Stimulated activated CD8-positive, alpha-beta memory T cell treated with anti-CD3 and anti-CD28 coated beads, Interleukin-15, amount 100 ng/mL, for 1 hour (primary cell): ENCODE measurements at regions not wholly inside any gene's neighbourhood (a gene's known extent, or its start where the extent isn't known, plus 50 kb on each side); places are given as distances from the start of the nearest gene placed in this dataset.
"Not testable (repeated sequence)": the region's sequence is repeated elsewhere in the genome, so short reads cannot be mapped to it uniquely, and the experiment has no call there.

ENCODE experiments used
- DNase-seq: peaks from one replicate; pipeline ENCODE4 v3.0.0-alpha.2; 2020; ENCODE audit warnings: low read depth

DNA sequence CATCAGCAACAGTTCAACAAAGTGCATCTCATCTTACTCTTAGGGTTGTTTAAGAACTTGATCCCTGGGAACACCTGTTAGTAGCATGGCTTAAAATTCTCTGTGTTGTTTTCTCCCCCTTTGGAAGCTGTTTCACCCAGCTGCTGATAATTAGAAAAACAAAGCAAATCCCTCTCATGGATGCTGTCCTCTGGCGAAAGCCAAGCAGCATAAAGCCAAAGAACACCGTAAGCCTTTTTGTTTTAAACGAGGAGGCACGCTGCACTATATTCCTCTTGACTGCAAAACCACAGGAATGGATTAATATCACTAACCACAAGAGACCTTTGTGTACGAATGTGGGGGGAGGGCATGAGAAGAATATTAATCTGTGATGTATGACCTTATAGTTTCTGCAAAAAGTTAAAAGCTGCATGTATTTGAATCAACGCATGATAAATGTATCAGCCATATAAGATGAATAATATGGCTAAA, 923.2 kb downstream of the LTN1 start:
- no peak for DNase-seq

DNA sequence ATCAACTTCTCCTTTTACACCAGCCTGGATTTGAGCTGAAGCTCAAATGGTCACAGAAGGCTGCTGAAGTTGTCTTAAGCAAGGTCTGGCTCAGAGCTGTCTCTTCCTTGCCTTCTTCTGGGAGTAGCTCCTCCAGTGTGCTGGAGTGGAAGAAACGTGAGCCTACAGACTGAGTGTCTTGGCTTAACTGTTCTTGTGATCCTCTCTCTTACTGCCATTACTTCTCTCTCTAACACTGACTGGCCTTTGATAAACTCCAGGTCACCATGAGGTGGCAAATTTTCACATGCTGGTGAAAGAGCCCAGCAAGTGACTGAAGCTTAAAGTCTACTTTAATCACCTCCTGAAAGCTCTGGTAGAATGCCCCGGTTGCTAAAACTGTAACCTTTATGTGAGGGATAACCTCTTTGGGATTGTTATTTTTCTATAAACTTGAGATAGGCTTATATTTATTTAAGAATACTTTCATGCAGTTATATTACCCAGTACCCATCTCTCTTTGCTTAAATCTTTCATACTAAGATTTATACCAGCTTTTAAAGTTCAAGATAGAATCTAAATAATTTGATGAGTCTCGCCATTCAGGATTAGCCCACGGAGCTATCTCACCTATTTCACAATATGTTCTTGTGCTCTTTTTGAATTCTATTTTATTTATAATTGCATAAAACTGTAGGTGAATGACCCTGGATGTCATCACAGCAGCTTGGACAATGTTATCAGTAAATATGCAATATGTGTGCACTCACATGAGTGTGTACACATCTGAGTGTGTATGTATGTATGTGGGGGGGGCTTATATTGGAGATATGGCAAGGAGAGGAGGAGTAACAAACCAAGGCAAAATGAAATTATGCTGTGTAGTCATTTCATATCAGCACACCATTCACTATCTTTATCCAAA, 924.0 kb downstream of the LTN1 start:
- no peak for DNase-seq

DNA sequence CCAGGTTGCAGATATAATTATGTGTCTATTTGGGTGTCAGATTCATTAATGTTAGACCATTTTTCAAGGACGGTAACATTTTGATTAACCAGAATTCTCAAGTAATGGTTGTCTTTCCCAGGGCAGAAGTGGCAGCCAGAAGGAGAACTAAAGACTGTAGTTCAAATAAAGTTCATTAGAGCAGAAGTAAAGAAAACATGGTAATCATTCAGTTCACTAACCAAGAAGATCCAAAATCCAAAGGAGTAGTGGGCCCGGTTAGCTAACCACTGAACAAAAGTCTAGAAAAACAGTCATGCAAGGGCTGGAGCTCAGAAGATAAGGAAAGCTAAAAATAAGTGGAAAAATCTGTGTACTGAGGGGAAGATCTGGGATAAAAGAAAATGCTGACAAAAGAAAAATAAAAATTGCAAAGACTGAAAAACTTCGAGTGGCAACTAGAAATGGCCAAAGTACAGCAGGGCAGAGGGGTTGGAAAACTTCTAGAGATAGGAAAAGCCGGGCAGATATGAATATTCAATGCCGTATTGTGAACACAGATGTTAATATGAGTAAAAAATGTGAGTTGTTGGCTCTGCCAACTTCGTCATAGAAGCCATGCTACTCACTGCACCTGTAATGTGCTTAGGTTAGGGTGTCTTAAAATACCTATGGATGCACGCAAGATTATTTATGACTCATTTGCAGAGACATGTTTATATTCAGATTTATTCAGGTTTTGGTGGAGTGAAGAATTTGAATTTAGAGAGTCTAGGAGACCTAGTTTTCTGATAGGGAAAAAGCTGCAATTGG, 925.9 kb downstream of the LTN1 start:
- DNase-seq, result no peak

DNA sequence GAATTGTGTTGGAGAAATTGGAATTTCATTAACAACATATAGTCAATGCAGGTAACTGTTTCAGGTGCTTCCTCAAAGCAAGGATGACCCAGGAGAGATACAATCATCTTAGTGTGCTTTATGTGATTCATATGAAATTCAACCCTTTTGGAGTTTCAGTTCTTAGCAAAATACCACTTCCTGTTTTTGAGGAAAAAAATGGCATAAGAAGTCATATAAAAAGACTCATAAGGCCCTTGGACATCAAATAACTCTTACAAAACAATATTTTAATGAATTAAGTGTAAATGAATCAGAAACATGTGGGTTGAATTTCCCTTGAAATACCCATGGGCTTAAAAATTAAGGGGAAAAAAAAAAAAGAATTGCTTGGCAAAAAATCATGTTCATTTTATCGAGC, 926.6 kb downstream of the LTN1 start:
- no peak for DNase-seq

DNA sequence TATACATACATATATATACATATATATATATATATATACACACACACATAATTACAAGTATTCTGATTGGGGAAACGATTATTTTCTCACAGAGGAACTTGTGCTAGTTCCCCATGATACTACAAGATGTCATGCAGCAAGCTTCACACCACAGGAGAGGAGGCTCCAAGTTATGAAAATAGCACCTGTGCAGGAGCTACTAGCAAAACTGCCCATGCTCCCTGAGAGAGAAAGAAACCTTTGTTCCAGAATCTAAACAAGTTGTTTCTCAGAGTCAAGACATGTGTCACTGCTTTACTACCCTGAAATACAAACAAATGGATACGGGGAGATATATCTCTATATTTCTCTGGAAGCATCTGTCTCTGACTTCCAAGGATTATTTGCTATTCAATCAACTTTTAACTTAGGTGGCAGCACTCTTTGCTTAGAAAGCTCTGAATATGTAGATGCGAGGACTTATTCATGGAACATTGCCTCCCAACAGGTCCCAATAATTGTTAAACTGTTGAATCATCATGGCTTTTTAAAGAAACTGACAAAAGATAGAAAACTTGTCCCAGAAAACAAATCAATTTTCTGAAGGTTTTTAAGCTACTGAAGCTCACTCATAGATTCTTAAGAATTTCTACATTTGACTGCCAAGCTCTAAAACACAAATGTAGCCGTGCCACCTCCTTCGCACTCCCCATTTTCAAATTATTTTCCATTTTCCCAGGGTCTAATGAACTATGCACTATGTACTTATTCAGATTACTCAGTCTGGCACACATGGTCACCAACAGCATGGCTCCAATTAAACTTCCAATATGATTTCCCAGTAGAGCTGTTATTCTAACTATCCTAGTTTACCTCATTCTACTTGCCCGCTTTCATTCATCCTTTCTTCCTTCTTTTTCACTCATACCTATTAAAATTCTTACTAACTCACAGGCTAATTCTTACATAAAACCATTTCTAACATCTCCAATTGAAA, 929.1 kb downstream of the LTN1 start:
- DNase-seq, result no peak

DNA sequence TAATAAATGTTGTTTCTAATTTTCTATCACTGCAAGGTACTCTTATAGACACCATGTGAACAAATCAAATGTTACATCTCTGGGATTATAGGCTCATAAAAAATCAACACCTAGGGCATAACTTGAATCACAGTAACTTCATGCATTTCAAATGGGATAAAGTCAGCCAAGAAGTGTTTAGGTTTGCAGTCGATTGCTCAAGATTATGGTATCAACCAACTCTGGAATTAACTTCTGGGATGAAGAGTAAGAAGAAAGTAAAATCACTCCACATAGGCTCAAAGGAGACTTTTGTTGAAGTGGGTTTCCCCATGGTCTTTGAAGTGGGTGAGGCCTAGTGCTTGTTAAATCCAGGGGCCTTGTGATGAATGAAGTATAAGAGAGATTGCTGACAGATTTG, 939.7 kb downstream of the LTN1 start:
- not testable (repeated sequence) for DNase-seq

DNA sequence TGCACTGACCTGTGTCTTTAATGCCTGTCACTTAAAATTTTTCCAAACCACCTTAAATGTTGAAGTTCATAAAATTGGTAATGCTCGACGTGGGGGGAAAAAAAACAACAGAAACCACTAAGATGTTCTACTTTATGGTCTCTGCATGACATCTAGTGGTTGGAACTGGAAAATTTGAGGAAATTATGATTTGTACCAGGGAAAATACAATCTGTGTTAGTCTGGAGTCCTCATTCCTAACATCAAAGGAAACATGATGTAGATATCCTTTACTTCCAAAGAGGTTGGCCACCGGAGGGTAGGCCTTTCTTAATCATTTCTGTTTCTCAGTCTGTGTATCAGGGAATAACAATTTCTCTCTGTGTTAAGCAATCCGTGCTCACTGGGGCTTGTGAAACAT, 941.0 kb downstream of the LTN1 start:
- DNase-seq, result not testable (repeated sequence)

DNA sequence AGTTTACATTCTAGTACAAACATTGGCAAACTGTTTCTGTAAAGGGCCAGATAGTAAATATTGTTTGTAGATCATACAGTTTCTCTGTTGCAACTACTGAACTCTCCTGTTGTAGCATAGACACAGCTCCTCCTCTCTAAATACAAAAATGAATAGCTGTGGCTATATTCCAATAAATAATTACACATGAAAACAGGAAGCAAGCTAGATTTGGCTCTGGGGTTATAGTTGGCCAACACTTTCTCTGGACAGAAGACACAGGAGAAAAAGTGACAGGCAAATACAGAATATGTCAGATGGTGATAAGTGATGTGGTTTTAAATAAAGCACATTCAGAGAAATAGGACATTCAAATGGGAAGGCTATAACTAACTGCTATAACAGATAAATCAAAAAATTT, 957.0 kb downstream of the LTN1 start:
- not testable (repeated sequence) for DNase-seq

DNA sequence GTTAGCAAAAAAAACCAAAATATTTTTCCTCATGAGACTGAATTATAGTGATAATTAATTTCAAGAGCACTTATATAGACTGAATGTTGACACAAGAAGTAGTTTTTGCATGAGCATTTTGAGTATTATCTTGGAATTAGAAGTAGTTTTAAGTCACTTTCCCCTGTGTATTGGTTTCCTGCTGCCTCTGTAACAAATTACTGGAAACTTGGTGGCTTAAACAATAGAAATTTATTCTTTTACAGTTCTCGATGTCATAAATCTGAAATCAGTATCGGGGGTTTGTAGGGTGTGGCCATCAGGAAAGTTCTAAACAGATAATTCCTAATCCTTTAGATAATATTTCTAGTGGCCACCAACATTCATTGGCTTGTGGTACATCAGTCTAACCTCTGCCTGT, 957.8 kb downstream of the LTN1 start:
- DNase-seq, result not testable (repeated sequence)

DNA sequence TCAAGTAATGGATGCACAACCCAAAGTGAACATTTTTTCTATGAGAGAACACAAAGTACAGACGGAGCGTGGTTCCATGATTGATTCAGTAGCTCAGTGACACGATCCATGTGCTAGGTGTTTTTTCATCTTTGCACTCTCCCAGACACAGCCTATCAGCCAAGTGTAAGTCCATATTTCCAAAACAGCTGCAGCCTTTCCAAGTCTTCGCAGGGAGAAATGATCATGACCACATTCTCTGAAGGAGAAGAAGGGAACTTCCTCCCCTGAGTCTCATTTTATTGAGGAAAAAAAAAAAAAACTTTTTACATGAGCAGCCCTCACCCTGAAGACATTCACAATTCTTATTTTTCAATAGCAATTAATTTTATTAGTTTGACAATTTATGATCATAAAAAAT, 958.3 kb downstream of the LTN1 start:
- DNase-seq, result not testable (repeated sequence)

DNA sequence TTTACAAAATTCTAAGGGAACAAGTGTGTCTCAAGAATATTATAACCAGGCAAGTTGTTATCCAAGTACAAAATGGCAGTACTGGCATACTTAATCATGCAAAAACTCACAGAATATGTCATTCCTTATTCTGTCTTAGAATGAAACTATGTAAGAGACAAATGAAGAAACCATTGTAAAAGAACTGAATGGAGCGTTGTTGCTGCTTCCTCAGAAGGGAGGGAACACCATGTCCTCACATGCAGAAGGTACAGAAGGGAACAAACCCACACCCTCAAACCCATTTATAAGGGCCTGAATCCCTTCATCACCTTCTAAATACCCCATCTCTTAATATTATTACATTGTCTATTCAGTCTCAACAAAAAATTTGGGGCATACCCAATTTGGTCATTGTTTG, 960.0 kb downstream of the LTN1 start:
- not testable (repeated sequence) for DNase-seq

DNA sequence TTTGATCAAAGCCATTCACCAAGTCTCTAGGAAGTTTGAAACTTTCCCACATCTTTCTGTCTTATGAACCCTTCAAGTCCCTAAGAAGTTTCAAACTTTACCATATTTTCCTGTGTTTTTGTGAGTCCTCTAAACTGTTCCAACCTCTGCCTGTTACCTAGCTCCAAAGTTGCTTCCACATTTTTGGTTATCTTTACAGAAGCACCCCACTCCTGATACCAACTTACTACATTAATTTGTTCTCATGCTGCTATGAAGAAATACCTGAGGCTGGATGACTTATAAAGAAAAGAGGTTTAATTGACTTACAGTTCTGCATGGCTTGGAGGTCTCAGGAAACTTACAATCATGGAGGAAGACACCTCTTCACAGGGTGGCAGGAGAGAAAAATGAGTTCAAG, 961.6 kb downstream of the LTN1 start:
- not testable (repeated sequence) for DNase-seq

DNA sequence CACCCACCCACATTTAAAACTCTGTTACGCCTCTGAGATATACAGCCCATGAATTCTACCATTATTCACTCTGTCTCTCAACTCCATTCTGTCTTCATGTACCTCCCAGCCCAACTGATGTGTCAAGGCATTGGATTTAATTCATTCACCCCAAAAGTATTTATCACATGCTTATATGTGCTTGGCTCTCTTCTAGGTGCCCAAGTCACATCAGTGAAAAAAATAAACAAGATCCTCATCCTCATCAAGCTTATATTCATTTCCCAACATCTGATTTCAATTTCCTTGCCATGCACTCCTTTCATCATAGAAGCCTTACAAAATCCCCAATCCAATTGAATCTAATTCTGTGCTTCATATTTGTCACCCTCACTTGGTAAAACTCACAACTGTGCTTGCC, 967.6 kb downstream of the LTN1 start:
- no peak for DNase-seq

DNA sequence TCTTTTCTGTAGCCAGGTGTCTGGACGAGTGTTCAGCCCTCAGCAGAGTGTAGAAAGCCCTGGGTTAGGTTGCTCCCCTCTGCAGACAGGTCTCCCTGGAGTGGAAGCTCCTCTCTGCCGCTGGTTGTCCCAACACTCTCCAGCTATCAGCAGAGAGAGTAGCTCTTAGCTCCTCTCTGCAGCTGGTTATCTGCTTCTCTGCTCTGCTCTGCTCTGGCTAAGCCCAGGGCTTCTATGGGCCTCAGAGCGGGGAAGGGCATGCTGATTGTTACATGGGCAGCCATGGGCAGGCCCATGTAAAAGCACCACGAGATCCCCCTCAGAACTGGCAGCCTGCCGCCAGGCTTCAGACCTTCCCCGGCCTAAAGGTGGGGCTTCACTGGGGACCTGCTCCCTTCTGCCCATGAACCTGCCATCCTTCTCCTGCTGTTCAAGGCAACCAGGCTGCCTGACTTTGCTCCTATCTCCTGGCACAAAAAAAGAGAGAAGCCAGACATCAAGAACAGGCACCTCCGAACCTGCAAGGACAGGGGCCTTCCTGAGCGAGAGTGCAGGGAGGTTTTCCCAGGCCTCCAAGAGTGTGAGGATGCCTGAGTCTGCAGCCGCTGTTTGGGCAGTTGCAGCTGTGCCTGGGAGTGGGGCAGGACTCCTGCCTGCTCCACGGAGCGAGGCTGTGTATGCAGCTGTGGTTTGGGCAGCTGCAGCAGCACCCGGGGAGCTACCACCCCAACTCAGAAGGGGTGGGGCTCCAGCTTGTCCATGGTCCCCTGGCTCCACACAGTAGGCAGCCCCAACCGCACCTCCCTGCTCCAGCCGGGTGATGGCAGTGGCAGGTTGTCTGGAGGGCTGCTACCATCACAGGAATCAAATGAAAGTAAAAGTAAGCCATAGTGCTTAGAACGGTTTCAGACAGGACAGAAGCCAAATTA, 973.7 kb downstream of the LTN1 start:
- no peak for DNase-seq

DNA sequence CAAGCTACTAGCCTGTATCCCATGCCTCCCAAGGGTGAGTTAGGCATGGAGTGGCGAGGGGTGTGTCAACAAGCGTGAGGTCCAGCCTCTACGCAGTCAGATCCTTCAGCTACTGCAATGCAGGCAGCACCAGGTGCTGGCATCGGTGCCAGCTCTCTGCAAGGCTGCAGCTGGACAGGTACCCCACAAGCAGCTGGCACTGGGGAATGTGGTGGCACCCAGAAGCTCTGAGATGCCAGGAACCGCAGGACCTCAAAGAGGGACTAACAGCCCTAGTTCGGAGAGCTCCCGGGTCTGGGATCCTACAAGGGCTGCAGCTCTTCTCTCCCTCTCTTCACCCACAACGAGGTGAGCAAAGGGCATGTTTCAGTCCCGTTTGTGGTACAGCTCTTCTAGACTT, 974.5 kb downstream of the LTN1 start:
- no peak for DNase-seq

DNA sequence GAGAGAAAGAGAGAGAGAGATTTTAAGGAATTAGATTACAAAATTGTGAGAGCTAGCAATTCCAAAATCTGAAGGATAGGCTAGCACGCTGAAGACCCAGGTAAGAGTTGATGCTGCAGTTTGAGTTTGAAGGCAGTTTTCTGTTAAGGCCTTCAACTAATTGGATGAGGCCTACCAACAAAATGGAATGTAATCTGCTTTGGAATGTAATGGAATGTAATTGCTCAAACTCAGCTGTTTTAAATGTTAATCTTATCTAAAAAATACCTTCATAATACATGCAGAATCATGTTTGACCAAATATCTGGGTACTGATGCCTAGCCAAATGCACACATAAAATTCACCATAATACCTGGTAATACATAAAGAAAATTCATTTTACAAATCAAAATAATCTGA, 976.1 kb downstream of the LTN1 start:
- no peak for DNase-seq

DNA sequence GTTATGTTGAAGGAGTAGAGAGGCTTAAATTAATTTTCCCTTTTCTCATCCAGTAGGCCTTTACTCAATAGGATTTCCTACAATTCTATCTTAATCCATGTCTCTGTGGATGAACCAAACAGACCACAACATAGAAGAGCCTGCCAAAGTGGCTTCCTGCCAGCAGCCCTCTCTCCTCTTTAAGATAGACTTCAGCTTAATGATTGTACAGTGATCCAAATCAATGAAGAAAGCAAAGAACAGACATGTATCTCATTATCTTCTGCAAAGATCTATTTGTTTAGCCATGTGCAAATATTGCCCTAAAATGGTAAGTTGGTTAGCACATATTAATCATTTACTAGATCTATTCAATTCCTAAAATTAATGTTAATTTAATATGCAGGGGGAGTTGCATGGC, 979.6 kb downstream of the LTN1 start:
- DNase-seq, result not testable (repeated sequence)

DNA sequence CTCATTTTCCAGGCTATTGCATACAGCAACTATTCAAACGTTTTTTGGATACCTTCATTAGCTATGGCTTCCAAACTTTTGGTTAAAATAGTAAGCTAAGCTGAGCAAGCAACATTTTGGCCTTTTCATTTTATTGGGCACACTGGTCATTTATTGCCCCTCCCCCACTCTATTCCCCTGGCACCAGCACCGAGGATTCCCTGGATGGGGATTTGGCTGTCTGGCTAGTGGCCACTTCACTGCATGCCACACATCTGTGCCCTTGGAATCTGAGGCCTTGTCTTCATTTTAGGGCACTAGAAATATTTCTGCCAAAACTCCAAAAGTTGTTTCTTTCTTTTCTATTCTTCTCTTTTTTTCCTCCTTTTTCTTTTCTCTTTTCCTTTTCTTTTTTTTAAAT, 980.7 kb downstream of the LTN1 start:
- DNase-seq, result not testable (repeated sequence)

DNA sequence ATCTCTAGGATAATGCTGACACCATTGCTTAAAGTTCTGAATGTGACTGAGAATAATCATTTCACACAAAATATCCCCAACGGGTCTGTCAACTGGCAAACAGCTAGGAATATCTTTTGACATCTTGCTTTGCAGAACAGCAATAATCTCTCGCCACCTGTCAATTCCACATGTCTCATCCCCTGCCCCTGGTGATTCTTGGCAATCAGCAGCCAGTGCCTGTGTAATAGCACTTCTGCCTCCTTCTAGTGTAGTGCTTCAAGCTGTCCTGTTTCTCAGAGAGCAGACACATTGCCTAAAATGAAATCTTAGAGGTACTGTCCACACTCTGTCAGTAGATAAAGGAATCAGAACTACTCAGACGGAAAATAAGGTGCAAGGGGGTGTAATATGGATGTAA, 984.4 kb downstream of the LTN1 start:
- not testable (repeated sequence) for DNase-seq

DNA sequence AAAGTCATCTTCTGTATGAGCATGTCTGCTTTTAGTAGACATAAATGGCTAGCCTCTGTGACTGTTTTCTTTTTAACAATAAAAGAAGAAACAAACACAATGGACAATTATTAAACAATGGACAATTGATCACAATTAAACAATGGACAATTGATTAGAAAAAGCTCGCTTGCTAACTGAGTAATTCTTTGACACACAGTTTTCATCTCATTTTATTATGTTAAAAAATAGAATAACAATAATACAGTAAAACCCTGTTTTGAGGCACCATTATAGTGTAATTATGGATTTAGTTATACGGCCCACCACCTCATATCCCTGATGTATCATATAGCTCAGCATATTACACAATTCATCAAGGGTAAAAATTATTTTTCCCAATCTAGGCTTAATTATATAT, 989.0 kb downstream of the LTN1 start:
- not testable (repeated sequence) for DNase-seq

DNA sequence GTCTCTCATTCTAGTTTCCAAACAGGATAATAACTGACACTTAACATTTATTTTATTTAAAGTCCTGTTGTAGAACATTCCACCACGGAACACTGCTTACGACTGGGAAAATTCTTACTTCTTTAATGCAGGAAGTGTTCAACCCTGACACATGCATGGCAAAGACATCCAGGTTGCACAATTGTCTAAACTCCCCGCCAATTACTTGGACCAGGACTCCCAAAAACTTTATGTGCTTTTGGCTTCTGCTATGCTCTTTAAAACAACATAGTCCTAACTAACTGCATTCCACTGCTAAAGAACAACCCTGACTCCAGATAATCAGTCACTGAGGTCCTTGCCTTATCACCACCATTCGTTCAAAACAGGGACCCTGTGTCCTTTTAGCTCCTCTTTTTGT, 995.8 kb downstream of the LTN1 start:
- not testable (repeated sequence) for DNase-seq
